HG03378 (cell line): ENCODE measurements at regions not wholly inside any gene's neighbourhood (a gene's known extent, or its start where the extent isn't known, plus 50 kb on each side); places are given as distances from the start of the nearest gene placed in this dataset.
"Not testable (repeated sequence)": the region's sequence is repeated elsewhere in the genome, so short reads cannot be mapped to it uniquely, and the experiment has no call there.

Experiments used
- ATAC-seq: cut with Tn5 transposase; IDR thresholded peaks from one replicate; pipeline ENCODE4 v1.9.1; 2021; ENCODE audit warnings: mild to moderate bottlenecking, moderate library complexity; ENCODE audit not compliant: unreplicated experiment

DNA sequence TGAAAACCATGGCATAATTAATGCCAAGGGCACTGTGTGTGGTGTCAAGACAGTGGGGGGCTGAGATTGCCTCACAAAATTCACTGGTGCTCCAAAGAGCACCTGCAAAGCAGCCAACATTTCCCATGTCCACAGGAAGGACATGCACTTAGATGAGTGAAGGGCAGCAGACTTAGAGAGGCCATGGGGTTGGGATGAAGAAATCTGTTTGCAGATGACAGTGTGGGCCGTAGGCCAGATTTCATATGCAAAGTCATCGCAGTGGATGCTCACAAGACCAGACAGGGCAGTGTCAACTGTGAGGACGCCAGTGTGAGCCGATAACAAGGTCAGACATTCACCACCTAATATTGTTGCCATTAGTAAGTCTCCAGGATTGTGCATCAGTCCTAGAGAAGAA is 773.4 kb downstream of the EFNB2 start:
- ATAC-seq = no peak

GRCh38 chr13:105758918-105759860 is 776.3 kb downstream of the EFNB2 start:
- no peak for ATAC-seq

GRCh38 chr13:105740739-105741138 is 794.7 kb downstream of the EFNB2 start:
- ATAC-seq = no peak

- ATAC-seq = no peak
Observed at GRCh38 chr13:105737688-105738087, 797.8 kb downstream of the EFNB2 start.

DNA sequence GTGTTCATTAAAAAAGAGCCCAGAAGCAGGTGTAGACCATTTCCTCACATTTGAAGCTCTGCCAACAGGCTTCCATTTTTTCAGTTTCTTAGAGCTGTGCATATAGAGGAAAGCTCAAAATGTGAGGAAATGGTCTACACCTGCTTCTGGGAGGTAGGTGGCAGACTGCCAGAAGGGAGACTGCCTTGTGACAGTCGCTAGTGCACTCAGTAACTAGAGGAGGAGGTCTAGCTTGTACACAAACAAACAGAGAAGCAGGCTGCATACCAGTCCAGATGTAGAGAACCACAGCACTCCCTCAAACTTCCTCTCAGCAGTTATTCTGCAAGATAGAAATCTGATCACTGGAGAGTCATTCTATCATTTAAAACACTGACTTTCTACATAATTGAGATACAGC is 800.2 kb downstream of the EFNB2 start:
- no peak for ATAC-seq

DNA sequence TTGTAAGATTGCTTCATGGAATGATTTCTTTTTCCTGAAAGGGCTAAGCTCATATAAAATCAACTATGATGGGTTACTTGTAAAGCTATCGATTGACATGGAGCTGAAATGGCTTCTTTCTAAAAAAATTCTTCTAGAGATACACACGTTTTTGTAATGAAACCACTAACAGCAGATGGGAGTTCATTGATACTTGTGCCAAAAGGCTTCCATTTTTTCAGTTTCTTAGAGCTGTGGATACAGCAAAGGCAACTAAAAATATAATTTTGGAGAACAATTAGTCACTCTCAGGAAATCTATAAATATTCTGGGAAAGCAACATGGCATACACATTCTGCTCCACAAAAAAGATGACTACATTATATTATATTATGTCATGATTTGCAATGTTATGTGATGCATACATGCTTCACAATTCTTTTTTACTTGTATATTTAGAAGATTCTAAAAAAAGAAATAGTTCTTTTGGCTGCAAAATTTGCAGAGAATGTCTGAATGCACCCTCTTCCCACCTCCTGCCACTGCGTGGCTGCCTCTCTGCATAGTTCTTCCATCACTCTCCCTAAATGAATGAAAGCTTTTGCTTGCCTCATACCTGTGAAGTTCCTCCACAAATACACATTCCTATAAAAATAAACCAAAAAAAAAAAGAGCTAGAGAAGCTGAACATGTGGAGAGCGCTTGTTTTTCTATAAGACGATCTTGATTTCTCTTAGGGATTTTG is 802.5 kb downstream of the EFNB2 start:
- no peak for ATAC-seq

GRCh38 chr13:105725887-105726286 is 809.6 kb downstream of the EFNB2 start:
- no peak for ATAC-seq

GRCh38 chr13:105721016-105721415 is 814.4 kb downstream of the EFNB2 start:
- ATAC-seq = no peak

- no peak for ATAC-seq
Observed at GRCh38 chr13:105719859-105720258, 815.6 kb downstream of the EFNB2 start.

DNA sequence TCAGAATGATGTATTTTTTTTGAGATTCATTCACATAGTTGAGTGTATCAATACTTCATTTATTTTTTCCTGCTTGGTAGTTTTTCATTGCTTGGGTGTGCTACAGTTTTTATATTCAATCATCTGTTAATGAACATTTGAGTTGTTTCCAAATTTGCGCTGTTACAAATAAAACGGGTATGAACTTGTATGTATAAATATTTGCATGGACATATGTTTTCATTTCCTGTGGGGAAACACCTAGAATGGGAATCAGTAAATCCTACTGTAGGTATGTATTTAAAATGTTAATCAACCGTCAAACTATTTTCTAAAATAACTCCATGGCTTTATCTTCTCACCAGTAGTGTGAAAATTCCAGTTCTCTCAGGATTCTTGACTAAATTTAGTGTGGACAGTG is 826.3 kb downstream of the EFNB2 start:
- ATAC-seq = no peak

GRCh38 chr13:105703843-105704242 is 831.6 kb downstream of the EFNB2 start:
- ATAC-seq = no peak

DNA sequence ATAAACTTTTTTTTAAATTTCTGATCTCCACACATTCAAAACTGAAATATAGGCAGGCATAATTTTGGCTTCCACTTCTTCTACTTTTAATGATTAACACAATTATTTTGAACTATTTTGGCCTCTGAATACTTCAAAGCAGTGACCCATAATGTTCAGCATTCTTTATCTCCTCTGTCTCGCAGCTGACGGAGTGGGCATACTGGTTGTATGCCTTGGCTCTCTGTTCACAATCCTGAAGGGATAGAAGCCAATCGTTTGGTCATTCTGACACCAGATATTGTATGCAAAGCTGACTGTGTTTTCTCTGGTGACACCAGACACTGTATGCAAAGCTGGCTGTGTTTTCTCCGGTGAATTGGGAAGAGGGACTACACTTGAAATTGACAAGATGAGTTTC is 833.0 kb downstream of the EFNB2 start:
- ATAC-seq = no peak

- no peak for ATAC-seq
Observed at GRCh38 chr13:105692769-105693168, 842.7 kb downstream of the EFNB2 start.

- no peak for ATAC-seq
Observed at GRCh38 chr13:105684216-105684615, 851.2 kb downstream of the EFNB2 start.

DNA sequence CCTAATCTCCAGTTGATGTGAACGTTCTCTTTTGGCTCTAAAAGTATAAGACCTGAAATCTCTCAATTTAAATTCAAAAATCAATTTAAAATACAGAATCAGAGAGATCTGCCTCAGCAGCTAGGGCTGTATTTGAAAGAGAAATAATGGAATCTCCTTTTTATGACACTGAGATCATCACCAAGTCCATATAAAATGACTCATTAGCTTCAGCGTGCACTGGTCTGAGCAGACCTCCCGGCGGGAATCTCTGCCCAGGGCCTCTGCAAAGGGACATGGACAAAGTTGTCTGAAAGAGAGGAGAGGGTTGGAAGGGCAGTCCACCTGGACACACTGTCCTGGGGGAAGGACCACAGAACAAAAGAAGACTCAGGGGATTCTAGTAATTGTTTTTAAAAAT is 855.6 kb downstream of the EFNB2 start:
- ATAC-seq = no peak

- ATAC-seq = no peak
Observed at GRCh38 chr13:105678072-105678471, 857.4 kb downstream of the EFNB2 start.

DNA sequence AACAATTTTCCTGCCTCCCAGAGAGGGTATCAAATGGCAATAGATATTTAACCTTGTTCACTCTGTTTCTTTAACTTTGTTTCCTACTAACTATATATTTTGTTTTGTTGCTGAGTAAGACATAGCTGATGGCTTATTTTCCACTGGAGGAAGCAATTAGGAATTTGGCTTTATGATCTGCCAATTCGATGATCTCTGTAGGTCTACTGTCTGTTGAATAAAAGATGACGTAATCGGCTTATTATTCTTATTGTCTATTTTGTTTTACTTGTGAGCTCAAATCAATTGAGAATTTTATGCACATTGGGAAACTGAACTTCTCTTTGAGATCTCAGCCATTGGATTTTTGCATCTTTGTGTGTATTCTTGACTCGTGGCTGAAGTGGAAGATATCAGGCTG is 862.6 kb downstream of the EFNB2 start:
- ATAC-seq = no peak

- not testable (repeated sequence) for ATAC-seq
Observed at GRCh38 chr13:105671131-105671530, 864.3 kb downstream of the EFNB2 start.

- no peak for ATAC-seq
Observed at GRCh38 chr13:105670179-105670990, 865.1 kb downstream of the EFNB2 start.

DNA sequence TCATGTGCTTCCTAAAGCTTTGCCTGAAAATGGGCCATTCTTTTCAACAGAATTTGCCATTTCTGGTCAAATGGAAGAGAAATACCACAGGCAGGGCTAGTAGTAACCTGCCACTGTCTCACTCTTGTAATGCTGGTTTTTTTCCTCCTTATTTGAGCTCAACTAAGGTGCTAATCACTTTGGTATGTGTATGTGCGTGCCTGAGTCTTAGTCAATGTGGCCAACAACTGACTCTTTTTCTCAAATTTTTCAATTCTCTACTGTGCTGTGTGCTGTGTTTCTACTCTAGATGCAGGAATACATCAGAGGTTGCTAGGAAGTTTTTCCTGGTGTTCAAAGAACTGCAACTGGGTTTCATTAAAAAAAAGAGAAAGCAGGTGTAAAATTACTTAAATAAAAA is 870.2 kb downstream of the EFNB2 start:
- no peak for ATAC-seq

DNA sequence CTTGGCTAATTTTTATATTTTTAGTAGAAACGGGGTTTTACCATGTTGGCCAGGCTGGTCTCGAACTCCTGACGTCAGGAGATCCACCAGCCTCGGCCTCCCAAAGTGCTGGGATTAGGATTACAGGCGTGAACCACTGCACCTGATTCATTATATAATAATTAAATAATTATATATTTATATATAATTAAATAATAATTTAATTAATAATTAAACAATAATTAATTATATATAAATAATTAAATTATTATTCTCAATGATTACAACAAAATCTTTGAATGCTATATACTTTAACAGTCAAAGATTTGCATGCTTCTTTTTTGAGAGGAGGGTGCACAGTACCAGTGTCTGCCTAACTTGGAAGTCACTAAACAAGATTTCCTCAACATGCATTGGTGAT is 872.3 kb downstream of the EFNB2 start:
- no peak for ATAC-seq
